Suprapubic skin (tissue), 4 donors: ENCODE measurements at regions not wholly inside any gene's neighbourhood (a gene's known extent, or its start where the extent isn't known, plus 50 kb on each side); places are given as distances from the start of the nearest gene placed in this dataset.

Source experiments
- POLR2A ChIP-seq, 2 donors: fragments of 450-650 bp; IDR thresholded peaks; one replicate each; pipeline ENCODE4 v1.6.1; 2017; ENCODE audit warnings: antibody characterized with exemption in 2 of 2, mild to moderate bottlenecking in 2 of 2, moderate library complexity in 2 of 2
- POLR2AphosphoS5 ChIP-seq, 3 donors: sonication (generic); formaldehyde crosslinking; IDR thresholded peaks; one replicate each; pipeline ENCODE4 v1.6.1; 2017; ENCODE audit warnings: antibody characterized with exemption in 3 of 3
- TF ChIP-seq, protein P1 (sequence below), 2 donors: fragments of 200-600 bp in 1 of 2; fragments of 450-650 bp in 1 of 2; sonication (generic) in 1 of 2; IDR thresholded peaks; one replicate each; pipeline ENCODE4 v1.5.1; 2016 to 2019; ENCODE audit warnings: antibody characterized with exemption in 2 of 2, mild to moderate bottlenecking in 1 of 2, moderate library complexity in 1 of 2

DNA sequence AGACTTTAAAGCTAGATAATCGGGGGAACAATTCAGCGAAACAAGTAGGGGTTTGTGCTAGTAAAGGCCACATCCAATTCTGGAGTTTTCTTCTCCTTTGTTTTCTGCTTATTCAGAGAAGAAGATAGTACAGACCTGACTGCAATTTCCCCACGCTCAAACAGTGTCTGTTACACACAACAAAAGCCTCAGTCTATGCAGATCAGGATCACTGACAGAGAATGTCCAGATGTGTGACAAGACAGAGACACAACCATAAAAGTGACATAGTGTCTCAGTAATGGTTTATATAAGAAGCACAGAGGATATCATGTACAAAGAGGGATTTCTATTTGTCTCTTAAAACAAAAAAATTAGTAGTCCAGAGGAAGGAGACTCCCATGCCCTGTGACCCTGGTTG lies 70.7 kb upstream of the GTF3A start:
- TF ChIP-seq POLR2AphosphoS5 (IDR thresholded peaks at IDR 0.05) = no peak
- TF ChIP-seq, protein P1, sequence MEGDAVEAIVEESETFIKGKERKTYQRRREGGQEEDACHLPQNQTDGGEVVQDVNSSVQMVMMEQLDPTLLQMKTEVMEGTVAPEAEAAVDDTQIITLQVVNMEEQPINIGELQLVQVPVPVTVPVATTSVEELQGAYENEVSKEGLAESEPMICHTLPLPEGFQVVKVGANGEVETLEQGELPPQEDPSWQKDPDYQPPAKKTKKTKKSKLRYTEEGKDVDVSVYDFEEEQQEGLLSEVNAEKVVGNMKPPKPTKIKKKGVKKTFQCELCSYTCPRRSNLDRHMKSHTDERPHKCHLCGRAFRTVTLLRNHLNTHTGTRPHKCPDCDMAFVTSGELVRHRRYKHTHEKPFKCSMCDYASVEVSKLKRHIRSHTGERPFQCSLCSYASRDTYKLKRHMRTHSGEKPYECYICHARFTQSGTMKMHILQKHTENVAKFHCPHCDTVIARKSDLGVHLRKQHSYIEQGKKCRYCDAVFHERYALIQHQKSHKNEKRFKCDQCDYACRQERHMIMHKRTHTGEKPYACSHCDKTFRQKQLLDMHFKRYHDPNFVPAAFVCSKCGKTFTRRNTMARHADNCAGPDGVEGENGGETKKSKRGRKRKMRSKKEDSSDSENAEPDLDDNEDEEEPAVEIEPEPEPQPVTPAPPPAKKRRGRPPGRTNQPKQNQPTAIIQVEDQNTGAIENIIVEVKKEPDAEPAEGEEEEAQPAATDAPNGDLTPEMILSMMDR (IDR thresholded peaks at IDR 0.05) = no peak
- no peak for TF ChIP-seq POLR2A (IDR thresholded peaks at IDR 0.05)
